IgD-negative memory B cell (primary cell): ENCODE measurements at regions not wholly inside any gene's neighbourhood (a gene's known extent, or its start where the extent isn't known, plus 50 kb on each side); places are given as distances from the start of the nearest gene placed in this dataset.

ENCODE experiments used
- H3K27ac Mint-ChIP-seq, 3 donors: one replicate each; pipeline ENCODE4 v1.8.0; 2020 to 2022; ENCODE audit warnings: mild to moderate bottlenecking in 3 of 3, mixed read lengths in 3 of 3, moderate library complexity in 1 of 3
- H3K27me3 Mint-ChIP-seq: one replicate; pipeline ENCODE4 v1.8.0; 2021; ENCODE audit warnings: mixed read lengths
- H3K36me3 Mint-ChIP-seq: one replicate; pipeline ENCODE4 v1.8.0; 2020; ENCODE audit warnings: mild to moderate bottlenecking, mixed read lengths
- H3K4me1 Mint-ChIP-seq, 3 donors: one replicate each; pipeline ENCODE4 v1.8.0; 2020 to 2022; ENCODE audit warnings: mixed read lengths in 3 of 3, mild to moderate bottlenecking in 1 of 3
- H3K4me3 Mint-ChIP-seq, 4 donors: one replicate each; pipeline ENCODE4 v1.8.0; 2020 to 2022; ENCODE audit warnings: mild to moderate bottlenecking in 4 of 4, mixed read lengths in 4 of 4, moderate library complexity in 3 of 4
- H3K9me3 Mint-ChIP-seq, 3 donors: one replicate each; pipeline ENCODE4 v1.8.0; 2020 to 2021; ENCODE audit warnings: mixed read lengths in 3 of 3, mild to moderate bottlenecking in 1 of 3

DNA sequence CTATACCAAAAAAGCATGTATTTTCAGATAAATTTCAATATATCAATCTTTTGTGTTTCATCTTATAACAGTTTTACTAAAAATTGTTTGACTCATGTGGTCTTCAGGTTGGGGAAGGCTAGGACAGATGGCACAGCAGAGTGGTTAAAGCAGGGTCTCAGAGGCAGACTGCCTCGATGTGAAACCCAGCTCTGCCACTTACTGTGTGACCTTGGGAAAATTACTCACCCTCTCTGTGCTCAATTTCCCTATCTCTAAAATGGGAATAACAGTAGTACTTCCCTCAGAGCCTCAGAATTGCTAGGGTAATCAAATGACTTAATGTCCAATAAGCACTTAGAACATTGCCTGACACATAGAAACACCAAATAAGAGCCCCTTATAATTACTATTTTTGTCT lies 262.1 kb upstream of the FMN2 start:
- peaks cover 0 to 4% (median 0%) of the 10 kb centered on the region in 3 donors for H3K9me3 Mint-ChIP-seq
- H3K4me1 Mint-ChIP-seq = peaks cover 0 to 2% (median 0%) of the 10 kb centered on the region in 3 donors
- H3K4me3 Mint-ChIP-seq = no peak overlapping the region
- no peaks in the 10 kb centered on the region for H3K27me3 Mint-ChIP-seq
- no peaks in the 10 kb centered on the region for H3K36me3 Mint-ChIP-seq
- H3K27ac Mint-ChIP-seq = no peak overlapping the region

DNA sequence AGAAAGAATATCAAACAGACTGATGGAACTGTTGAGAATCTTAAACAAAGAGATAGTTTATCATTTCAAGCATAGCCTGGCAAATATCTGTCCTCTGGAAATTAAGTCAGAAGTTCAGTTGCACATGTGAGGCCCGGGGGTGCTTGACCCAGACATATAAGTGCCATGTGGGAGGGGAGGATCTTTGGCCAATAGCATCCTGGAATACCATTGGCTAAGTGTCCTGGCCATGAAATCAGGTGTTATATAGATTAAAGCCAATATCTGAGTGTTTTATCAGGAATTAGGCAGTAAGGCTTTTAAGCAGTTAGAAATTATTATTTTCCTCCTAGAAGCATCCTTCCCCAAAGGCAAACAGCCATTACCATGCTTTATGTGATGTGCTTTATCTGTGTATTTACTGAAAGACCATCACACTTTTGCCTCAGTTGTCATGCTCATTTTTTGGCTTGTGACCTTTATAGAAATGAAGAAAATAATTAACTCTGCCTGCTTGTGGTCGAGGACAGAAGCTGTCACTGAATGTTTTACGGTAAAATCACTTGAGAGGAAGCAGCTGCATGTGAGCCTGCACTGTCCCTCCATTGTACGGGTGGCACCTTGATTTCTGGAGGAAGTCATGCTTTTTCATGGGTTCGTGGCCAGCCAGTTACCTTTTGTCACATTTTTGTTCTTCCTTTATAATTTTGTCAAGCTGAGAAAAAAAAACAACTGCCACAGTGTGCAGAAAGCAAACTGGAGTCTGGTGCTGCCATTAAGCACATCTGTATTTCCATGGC lies 259.9 kb upstream of the FMN2 start:
- Mint-ChIP-seq H3K4me1 (peaks cover 0 to 2% (median 0%) of the 10 kb centered on the region in 3 donors), H3K27ac (peak overlapping the region in 1 of 3 donors; percentile 24), H3K36me3 (no peaks in the 10 kb centered on the region), H3K4me3 (no peak overlapping the region), H3K9me3 (peaks cover 0 to 7% (median 0%) of the 10 kb centered on the region in 3 donors), H3K27me3 (no peaks in the 10 kb centered on the region)

- Mint-ChIP-seq H3K9me3 (peaks cover 0 to 7% (median 3%) of the 10 kb centered on the region in 3 donors), H3K4me3 (no peak overlapping the region), H3K36me3 (no peaks in the 10 kb centered on the region), H3K27ac (no peak overlapping the region), H3K4me1 (peaks cover 0 to 2% (median 0%) of the 10 kb centered on the region in 3 donors), H3K27me3 (no peaks in the 10 kb centered on the region)
These were observed 258.0 kb upstream of the FMN2 start for GRCh38 chr1:239833723-239834122.

DNA sequence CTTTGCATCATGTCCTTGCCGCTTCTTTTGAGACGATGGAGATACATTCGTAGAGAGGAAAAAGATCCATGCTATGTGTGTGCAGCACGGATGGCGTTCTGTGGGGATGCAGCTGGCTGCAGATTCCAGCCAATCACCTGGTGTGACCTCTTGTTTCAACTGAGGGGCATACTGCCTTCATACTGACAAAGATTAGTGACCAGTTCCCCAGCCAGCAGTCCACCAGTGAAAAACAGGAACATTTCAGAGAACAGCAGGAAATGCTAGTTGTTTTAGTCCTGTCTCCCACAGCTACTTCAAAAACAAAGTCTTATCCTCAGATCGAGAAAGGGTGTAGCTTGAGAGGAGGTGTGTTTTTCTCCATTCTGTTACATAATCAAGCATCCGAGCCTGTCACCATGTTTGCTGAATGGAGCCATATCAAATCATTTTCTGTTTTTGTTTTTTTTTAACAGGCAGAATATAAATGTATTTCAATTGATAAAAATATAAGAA lies 255.7 kb upstream of the FMN2 start:
- peaks cover 0 to 11% (median 5%) of the 10 kb centered on the region in 3 donors for H3K9me3 Mint-ChIP-seq
- H3K4me3 Mint-ChIP-seq = no peak overlapping the region
- no peaks in the 10 kb centered on the region for H3K36me3 Mint-ChIP-seq
- no peak overlapping the region for H3K27ac Mint-ChIP-seq
- H3K27me3 Mint-ChIP-seq = no peaks in the 10 kb centered on the region
- peaks cover 0 to 2% (median 0%) of the 10 kb centered on the region in 3 donors for H3K4me1 Mint-ChIP-seq

- no peaks in the 10 kb centered on the region for H3K27me3 Mint-ChIP-seq
- H3K36me3 Mint-ChIP-seq = peaks cover 1% of the 10 kb centered on the region
- no peak overlapping the region for H3K4me3 Mint-ChIP-seq
- H3K27ac Mint-ChIP-seq = no peak overlapping the region
- peaks cover 0 to 1% (median 0%) of the 10 kb centered on the region in 3 donors for H3K4me1 Mint-ChIP-seq
- H3K9me3 Mint-ChIP-seq = peaks cover 0 to 7% (median 4%) of the 10 kb centered on the region in 3 donors
These were observed 251.3 kb upstream of the FMN2 start for GRCh38 chr1:239840336-239840735.

- Mint-ChIP-seq H3K36me3 (peaks cover 1% of the 10 kb centered on the region), H3K9me3 (peaks cover 0 to 7% (median 4%) of the 10 kb centered on the region in 3 donors), H3K27me3 (no peaks in the 10 kb centered on the region), H3K4me1 (peaks cover 0 to 1% (median 0%) of the 10 kb centered on the region in 3 donors), H3K4me3 (no peak overlapping the region), H3K27ac (peak overlapping the region in 1 of 3 donors; percentile 53)
These were observed 250.9 kb upstream of the FMN2 start for GRCh38 chr1:239840790-239841189.

GRCh38 chr1:239841631-239842030 lies 250.1 kb upstream of the FMN2 start:
- Mint-ChIP-seq H3K27ac (no peak overlapping the region), H3K36me3 (peaks cover 1% of the 10 kb centered on the region), H3K4me1 (peaks cover 0 to 1% (median 0%) of the 10 kb centered on the region in 3 donors), H3K9me3 (peaks cover 0 to 10% (median 4%) of the 10 kb centered on the region in 3 donors), H3K27me3 (no peaks in the 10 kb centered on the region), H3K4me3 (no peak overlapping the region)

- no peak overlapping the region for H3K4me3 Mint-ChIP-seq
- H3K27ac Mint-ChIP-seq = no peak overlapping the region
- peaks cover 1% of the 10 kb centered on the region for H3K36me3 Mint-ChIP-seq
- H3K4me1 Mint-ChIP-seq = peaks cover 0 to 1% (median 0%) of the 10 kb centered on the region in 3 donors
- no peaks in the 10 kb centered on the region for H3K27me3 Mint-ChIP-seq
- peaks cover 0 to 7% (median 4%) of the 10 kb centered on the region in 3 donors for H3K9me3 Mint-ChIP-seq
These were observed 248.1 kb upstream of the FMN2 start for GRCh38 chr1:239843541-239843940.

DNA sequence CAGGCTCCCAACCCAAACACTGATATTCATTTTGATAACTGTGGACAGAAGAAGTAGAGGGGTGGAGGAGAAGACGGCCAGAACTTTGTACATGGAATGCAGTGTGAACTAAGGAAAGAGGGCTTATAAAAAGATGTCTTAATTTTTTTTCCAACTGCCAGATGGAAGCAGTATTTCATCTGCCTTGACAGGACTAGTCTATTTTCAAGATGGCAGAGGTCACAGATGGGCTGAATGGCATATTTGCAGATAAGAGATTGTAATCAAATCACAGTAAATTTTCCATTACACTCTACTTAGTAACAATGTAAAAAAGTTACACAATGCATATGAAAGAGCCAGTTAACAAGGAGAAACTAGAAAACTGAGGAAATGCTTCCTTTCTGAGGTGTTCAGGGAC lies 246.8 kb upstream of the FMN2 start:
- Mint-ChIP-seq H3K27me3 (no peaks in the 10 kb centered on the region), H3K27ac (no peak overlapping the region), H3K9me3 (peaks cover 0 to 7% (median 0%) of the 10 kb centered on the region in 3 donors), H3K36me3 (peaks cover 1% of the 10 kb centered on the region), H3K4me1 (peaks cover 0 to 1% (median 0%) of the 10 kb centered on the region in 3 donors), H3K4me3 (no peak overlapping the region)

GRCh38 chr1:239854922-239855321 lies 236.8 kb upstream of the FMN2 start:
- H3K36me3 Mint-ChIP-seq = no peaks in the 10 kb centered on the region
- peaks cover 4 to 15% (median 6%) of the 10 kb centered on the region in 3 donors for H3K9me3 Mint-ChIP-seq
- H3K4me1 Mint-ChIP-seq = no peaks in the 10 kb centered on the region
- H3K27ac Mint-ChIP-seq = no peak overlapping the region
- no peaks in the 10 kb centered on the region for H3K27me3 Mint-ChIP-seq
- H3K4me3 Mint-ChIP-seq = no peak overlapping the region

GRCh38 chr1:239856067-239856466 lies 235.6 kb upstream of the FMN2 start:
- Mint-ChIP-seq H3K27me3 (no peaks in the 10 kb centered on the region), H3K27ac (no peak overlapping the region), H3K4me1 (no peaks in the 10 kb centered on the region), H3K9me3 (peaks cover 4 to 8% (median 6%) of the 10 kb centered on the region in 3 donors), H3K4me3 (no peak overlapping the region), H3K36me3 (no peaks in the 10 kb centered on the region)

- Mint-ChIP-seq H3K4me1 (no peaks in the 10 kb centered on the region), H3K27me3 (no peaks in the 10 kb centered on the region), H3K9me3 (peaks cover 4 to 8% (median 8%) of the 10 kb centered on the region in 3 donors), H3K27ac (no peak overlapping the region), H3K4me3 (no peak overlapping the region), H3K36me3 (no peaks in the 10 kb centered on the region)
These were observed 234.8 kb upstream of the FMN2 start for GRCh38 chr1:239856924-239857323.

DNA sequence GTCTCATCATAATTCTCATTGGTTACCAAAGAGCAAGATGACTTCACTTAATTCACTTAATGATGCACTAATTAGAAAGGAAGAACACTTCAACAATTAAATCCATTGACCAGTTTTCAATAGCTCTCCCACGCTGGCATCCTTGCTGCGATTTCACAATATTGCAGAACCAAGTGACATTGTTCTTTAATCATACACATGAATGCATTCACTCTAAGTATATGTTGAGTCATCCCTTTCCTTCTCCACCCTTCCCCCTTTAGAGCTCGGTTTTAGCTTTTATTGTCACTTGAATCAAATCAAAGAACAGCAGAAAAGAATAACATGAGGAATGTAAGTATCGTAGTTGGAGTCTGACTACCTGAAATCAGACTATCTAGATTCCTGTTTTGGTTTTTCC lies 233.6 kb upstream of the FMN2 start:
- H3K4me1 Mint-ChIP-seq = no peaks in the 10 kb centered on the region
- no peak overlapping the region for H3K4me3 Mint-ChIP-seq
- H3K36me3 Mint-ChIP-seq = no peaks in the 10 kb centered on the region
- H3K27ac Mint-ChIP-seq = no peak overlapping the region
- no peaks in the 10 kb centered on the region for H3K27me3 Mint-ChIP-seq
- H3K9me3 Mint-ChIP-seq = peaks cover 4 to 8% (median 8%) of the 10 kb centered on the region in 3 donors

DNA sequence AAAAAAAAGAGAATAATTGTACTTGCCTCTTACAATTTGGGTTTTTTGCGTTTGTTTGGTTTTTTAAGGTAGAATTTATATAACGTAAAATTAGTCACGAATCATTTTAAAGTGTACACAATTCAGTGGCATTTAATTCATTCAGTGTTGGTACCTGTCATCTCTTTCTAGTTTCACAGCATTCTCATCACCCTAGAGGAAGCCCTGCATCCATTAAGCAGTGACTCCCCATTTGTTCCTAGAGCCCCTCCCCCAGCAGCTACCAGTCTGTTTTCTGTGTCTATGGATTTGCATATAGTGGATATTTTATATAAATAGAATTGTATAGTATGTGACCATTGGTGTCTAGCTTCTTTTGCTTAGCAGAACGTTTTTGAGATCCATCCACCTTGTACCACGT lies 233.2 kb upstream of the FMN2 start:
- Mint-ChIP-seq H3K9me3 (peaks cover 6 to 8% (median 8%) of the 10 kb centered on the region in 3 donors), H3K36me3 (no peaks in the 10 kb centered on the region), H3K4me1 (no peaks in the 10 kb centered on the region), H3K27ac (no peak overlapping the region), H3K4me3 (no peak overlapping the region), H3K27me3 (no peaks in the 10 kb centered on the region)

GRCh38 chr1:239861985-239862384 lies 229.7 kb upstream of the FMN2 start:
- peaks cover 0 to 2% (median 2%) of the 10 kb centered on the region in 3 donors for H3K9me3 Mint-ChIP-seq
- no peaks in the 10 kb centered on the region for H3K4me1 Mint-ChIP-seq
- peaks cover 5% of the 10 kb centered on the region for H3K36me3 Mint-ChIP-seq
- H3K27me3 Mint-ChIP-seq = no peaks in the 10 kb centered on the region
- no peak overlapping the region for H3K4me3 Mint-ChIP-seq
- H3K27ac Mint-ChIP-seq = no peak overlapping the region
